Thyroid gland (tissue), 4 donors: ENCODE measurements at regions not wholly inside any gene's neighbourhood (a gene's known extent, or its start where the extent isn't known, plus 50 kb on each side); places are given as distances from the start of the nearest gene placed in this dataset.
"Not testable (repeated sequence)": the region's sequence is repeated elsewhere in the genome, so short reads cannot be mapped to it uniquely, and the experiment has no call there.

Source experiments
- DNase-seq, 2 donors: peaks; one replicate each; pipeline ENCODE4 v3.0.0-alpha.2; 2019
- H3K27ac ChIP-seq, 3 donors: fragments of 200-600 bp; sonication (generic); 1 replicate in 2 of 3; 2 replicates in 1 of 3; pipeline ENCODE4 v1.5.1; 2016 to 2019; ENCODE audit warnings: mild to moderate bottlenecking in 1 of 3, moderate library complexity in 1 of 3
- H3K27me3 ChIP-seq: fragments of 200-600 bp; sonication (generic); one replicate; pipeline ENCODE4 v1.5.1; 2019
- H3K36me3 ChIP-seq, 2 donors: fragments of 200-600 bp; sonication (generic); one replicate each; pipeline ENCODE4 v1.5.1; 2016 to 2019
- H3K4me1 ChIP-seq, 2 donors: fragments of 200-600 bp; sonication (generic); one replicate each; pipeline ENCODE4 v1.5.1; 2017 to 2019
- H3K4me3 ChIP-seq, 3 donors: fragments of 200-600 bp; sonication (generic); replicated peaks in 1 of 3; 1 replicate in 2 of 3; 2 replicates in 1 of 3; pipeline ENCODE4 v1.5.1; 2016; ENCODE audit warnings: mild to moderate bottlenecking in 1 of 3
- H3K9me3 ChIP-seq: fragments of 200-600 bp; sonication (generic); one replicate; pipeline ENCODE4 v1.5.1; 2017
- CTCF ChIP-seq, 6 experiments: fragments of 200-600 bp in 3 of 6; fragments of 450-650 bp in 3 of 6; sonication (generic) in 3 of 6; IDR thresholded peaks; one replicate each; pipeline ENCODE4 v1.5.1; 2016 to 2019; ENCODE audit warnings: antibody characterized with exemption in 6 of 6, mild to moderate bottlenecking in 2 of 6, inconsistent platforms in 1 of 6, moderate library complexity in 1 of 6
- POLR2A ChIP-seq, 2 donors: fragments of 450-650 bp; IDR thresholded peaks; one replicate each; pipeline ENCODE4 v1.6.1; 2017; ENCODE audit warnings: antibody characterized with exemption in 2 of 2, mild to moderate bottlenecking in 2 of 2, moderate library complexity in 1 of 2
- WGBS, 2 donors: methylation state at CpG; one replicate each; pipeline ENCODE4 v1.1.5; 2017; 5-methylcytosine and 5-hydroxymethylcytosine counted together
- intact Hi-C: fragments of 100-400 bp; cut with DNase I; formaldehyde crosslinking; loops from one replicate; pipeline ENCODE4 v1.15.1; 2023

GRCh38 chr3:26279091-26279490 is 343.5 kb upstream of the LRRC3B start:
- intact Hi-C loops: no loop called here
- H3K4me3 ChIP-seq: no peak overlapping the region
- H3K36me3 ChIP-seq: no peaks in the 10 kb centered on the region
- WGBS, 2 donors: 32 to 39% methylated on average over 1 of the region's 1 CpG
- no peaks in the 10 kb centered on the region for H3K27me3 ChIP-seq
- H3K4me1 ChIP-seq: no peaks in the 10 kb centered on the region
- no peak overlapping the region for H3K27ac ChIP-seq
- no peak for DNase-seq
- H3K9me3 ChIP-seq: no peaks in the 10 kb centered on the region
- TF ChIP-seq CTCF (IDR thresholded peaks at IDR 0.05): no peak
- TF ChIP-seq POLR2A (IDR thresholded peaks at IDR 0.05): no peak

GRCh38 chr3:26280517-26280916 is 342.1 kb upstream of the LRRC3B start:
- TF ChIP-seq POLR2A (IDR thresholded peaks at IDR 0.05): no peak
- TF ChIP-seq CTCF (IDR thresholded peaks at IDR 0.05): no peak
- Histone ChIP-seq H3K27ac (no peak overlapping the region), H3K36me3 (no peaks in the 10 kb centered on the region), H3K4me3 (no peak overlapping the region), H3K27me3 (no peaks in the 10 kb centered on the region), H3K9me3 (no peaks in the 10 kb centered on the region), H3K4me1 (no peaks in the 10 kb centered on the region)
- DNase-seq: no peak
- WGBS, 2 donors: 50 to 81% methylated on average over 2 of the region's 2 CpGs
- intact Hi-C loops: no loop called here

GRCh38 chr3:26281284-26281985 is 341.1 kb upstream of the LRRC3B start:
- Histone ChIP-seq H3K27me3 (no peaks in the 10 kb centered on the region), H3K9me3 (no peaks in the 10 kb centered on the region), H3K27ac (no peak overlapping the region), H3K4me3 (no peak overlapping the region), H3K4me1 (no peaks in the 10 kb centered on the region), H3K36me3 (no peaks in the 10 kb centered on the region)
- TF ChIP-seq POLR2A (IDR thresholded peaks at IDR 0.05) (no peak), CTCF (IDR thresholded peaks at IDR 0.05) (no peak)
- DNase-seq: no peak
- WGBS, 2 donors: 83 to 86% methylated on average over 3 of the region's 3 CpGs
- intact Hi-C loops: no loop called here

GRCh38 chr3:26284503-26284902 is 338.1 kb upstream of the LRRC3B start:
- H3K4me1 ChIP-seq, intact Hi-C loops, H3K36me3 ChIP-seq, H3K27ac ChIP-seq, DNase-seq, H3K9me3 ChIP-seq, H3K27me3 ChIP-seq, H3K4me3 ChIP-seq: not testable (repeated sequence)
- WGBS, 2 donors: 92 to 93% methylated on average over 4 of the region's 4 CpGs

- Histone ChIP-seq H3K27ac (no peak overlapping the region), H3K9me3 (no peaks in the 10 kb centered on the region), H3K4me3 (no peak overlapping the region), H3K4me1 (no peaks in the 10 kb centered on the region), H3K36me3 (no peaks in the 10 kb centered on the region), H3K27me3 (no peaks in the 10 kb centered on the region)
- DNase-seq: no peak
- TF ChIP-seq CTCF (IDR thresholded peaks at IDR 0.05) (no peak), POLR2A (IDR thresholded peaks at IDR 0.05) (no peak)
- intact Hi-C loops: no loop called here
- 90 to 100% methylated on average over 1 of the region's 1 CpG for WGBS, 2 donors
These were observed 330.7 kb upstream of the LRRC3B start for GRCh38 chr3:26291840-26292239.
